ENCODE measurements at regions not wholly inside any gene's neighbourhood (a gene's known extent, or its start where the extent isn't known, plus 50 kb on each side); places are given as distances from the start of the nearest gene placed in this dataset.
A peak's percentile ranks its signal among the peaks of the same experiment; 100 is the strongest.

DNA sequence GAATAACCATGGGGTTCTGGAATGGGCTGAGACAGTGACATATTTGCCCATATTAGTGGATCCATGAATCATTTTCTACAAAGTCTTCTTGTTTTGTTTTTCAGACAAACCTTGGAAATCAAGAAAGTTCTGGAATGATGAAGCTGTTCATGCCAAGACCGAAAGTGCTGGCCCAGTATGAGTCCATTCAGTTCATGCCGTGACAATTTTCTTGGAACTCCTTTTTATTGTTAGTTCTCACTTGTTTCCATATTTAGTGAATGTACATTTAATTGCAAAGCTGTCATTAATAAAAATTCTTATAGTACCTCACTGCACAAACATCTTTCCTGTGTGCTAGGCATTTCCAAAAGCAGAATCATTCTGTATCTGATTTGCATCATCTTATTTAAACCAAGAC is 100.6 kb upstream of the KCNJ15 start:
- peak; percentile 31 for DNase-seq (ENCODE audit: low spot score)

- peak; percentile 78 for DNase-seq (ENCODE audit: low spot score)
These were observed 97.4 kb upstream of the KCNJ15 start for GRCh38 chr21:38159355-38159754.

DNA sequence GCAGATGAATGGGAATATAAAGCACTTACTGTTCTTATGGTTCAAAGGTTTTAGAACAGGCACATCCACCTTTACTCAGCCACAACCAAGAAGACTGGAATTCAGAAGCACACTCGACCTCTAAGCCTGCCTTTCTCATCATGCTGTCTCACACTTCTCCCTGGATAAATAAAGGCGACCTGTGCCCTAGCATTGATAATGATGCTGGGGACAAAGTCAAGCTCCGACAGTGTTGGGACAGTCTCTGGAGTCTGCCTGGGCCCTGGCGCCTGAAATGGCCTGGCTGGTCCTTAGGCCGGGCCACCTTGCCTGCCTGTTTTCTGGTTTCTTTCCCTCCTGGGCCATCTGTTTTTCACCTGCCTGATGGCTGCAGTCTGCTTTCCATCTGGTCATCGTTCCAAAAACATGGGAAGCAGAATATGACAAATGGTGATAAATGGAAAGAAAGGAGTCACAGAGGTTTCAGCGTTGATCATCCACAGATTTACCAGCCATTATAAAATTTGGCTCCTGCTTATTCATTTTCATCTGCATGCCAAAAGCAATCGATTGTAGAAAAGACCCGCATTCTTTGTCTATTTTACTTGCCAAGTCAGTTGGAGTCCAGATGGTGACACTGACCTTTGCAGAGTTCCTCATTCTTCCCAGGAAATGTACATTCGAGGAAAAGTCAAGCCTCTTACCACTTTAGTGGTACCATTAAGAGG is 91.2 kb upstream of the KCNJ15 start:
- peak; percentile 21 for DNase-seq (ENCODE audit: low spot score)

GRCh38 chr21:38166173-38166535 is 90.6 kb upstream of the KCNJ15 start:
- no peak for DNase-seq (ENCODE audit: low spot score)

DNA sequence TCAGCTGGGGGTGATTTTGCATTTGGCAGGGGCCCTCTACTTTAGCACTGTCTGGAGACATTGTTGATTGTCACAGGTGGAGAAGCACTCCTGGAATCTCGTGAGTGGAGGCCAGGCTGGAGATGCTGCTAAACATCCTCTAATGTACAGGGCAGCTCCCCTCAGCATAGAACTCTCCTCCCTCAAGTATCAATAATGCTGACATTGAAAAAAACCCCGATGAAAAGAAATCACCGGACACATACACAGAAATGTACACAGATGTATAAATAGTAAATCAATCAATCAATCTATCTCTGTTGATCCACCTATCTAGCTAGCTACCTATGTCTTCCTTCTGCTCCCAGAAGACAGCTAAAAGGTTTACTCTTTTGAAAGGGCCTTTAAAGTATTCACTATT is 89.4 kb upstream of the KCNJ15 start:
- no peak for DNase-seq (ENCODE audit: low spot score)

DNA sequence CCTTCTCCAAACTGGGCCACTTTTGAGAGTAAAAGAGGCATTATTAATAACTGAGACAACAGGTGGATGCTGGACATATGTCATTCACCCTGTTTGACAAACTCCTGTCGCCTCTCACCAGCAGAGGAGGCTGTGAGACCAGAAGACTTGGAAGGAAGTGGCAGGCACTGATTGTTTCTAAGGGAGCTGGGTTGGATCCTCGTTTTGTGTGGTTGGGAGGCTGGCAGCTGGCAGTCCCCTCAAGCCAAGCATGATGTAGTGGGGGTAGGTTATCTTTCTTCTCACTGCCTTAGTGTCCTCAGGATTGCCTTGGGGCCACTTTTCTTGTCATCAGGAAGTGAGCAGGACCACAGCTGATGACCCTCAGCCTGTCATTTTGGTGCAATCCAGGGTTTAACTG is 86.5 kb upstream of the KCNJ15 start:
- peak; percentile 46 for DNase-seq (ENCODE audit: low spot score)

GRCh38 chr21:38170704-38171682 is 85.8 kb upstream of the KCNJ15 start:
- no peak for DNase-seq (ENCODE audit: low spot score)

- DNase-seq (ENCODE audit: low spot score): peak; percentile 55
These were observed 85.0 kb upstream of the KCNJ15 start for GRCh38 chr21:38171723-38172344.

GRCh38 chr21:38173276-38174035 is 83.3 kb upstream of the KCNJ15 start:
- DNase-seq (ENCODE audit: low spot score): no peak

GRCh38 chr21:38175306-38175705 is 81.5 kb upstream of the KCNJ15 start:
- no peak for DNase-seq (ENCODE audit: low spot score)

DNA sequence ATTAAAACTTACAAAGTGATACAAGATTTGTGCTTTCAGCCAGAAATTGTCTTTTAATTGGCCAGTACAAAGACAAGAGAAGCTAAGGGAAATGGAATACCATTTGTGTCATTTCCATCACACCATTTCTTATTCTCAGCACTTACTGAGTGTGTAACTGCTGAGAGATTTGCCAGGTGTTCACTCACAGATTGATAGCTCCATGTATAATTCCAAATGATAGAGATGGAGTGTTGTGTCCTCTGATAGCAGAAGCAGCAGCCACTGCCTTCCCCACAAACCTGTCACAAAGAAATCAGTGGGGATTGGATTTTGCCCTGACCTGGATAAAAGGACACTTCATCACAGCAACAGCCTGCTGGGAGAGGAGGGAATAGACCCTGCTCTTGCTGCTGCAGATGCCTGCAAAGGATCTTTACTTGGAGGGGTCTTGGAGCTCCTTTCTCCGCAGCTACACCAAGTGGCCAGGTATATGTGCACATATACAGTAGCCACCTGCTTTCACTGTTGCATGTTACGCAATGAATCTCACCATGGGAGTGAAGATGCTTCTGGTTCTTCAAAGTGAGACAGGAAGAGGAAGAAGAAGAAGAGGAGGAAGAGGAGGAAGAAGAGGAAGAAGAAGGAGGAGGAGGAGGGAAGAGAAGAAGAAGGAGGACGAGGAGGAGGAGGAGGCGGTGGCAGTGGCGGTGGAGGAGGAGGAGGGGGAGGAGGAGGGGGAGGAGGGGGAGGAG is 78.7 kb upstream of the KCNJ15 start:
- DNase-seq (ENCODE audit: low spot score): no peak

DNA sequence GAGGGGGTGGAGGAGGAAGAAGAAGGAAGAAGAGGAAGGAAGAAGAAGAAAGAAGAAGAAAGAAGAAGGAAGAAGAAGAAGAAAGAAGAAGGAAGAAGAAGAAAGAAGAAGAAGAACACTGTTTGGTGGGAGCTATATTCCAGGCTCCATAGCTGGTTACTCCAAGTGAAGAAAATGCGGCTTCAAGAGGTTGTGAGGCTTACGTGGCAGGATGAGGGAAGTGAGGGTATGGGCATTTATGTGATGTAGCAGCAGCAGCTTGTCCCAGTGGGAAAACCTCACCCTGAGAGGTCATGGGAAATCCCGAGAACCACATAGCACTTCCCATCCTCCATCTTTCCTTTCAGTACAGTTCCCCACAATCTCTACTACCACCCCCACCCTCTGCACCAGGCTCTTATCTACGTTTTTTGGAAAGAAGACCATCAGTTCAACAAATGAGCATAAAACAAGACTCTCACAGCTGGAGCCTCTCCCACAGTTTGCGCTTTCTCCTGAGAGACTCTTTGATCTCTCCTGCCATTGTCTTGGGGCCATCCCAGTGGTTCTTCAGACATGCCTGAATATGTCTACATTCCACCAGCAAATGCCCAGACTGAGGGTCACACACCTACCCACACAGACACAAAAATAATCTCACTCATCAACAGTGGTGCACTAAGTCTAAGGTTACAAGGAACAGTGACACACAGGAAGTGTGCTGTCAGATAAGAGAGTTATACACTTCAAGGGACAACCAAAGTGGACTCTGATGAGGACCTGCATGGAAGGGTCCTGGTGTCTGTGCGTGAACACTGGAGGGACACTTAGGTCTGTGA is 77.9 kb upstream of the KCNJ15 start:
- DNase-seq (ENCODE audit: low spot score): no peak

DNA sequence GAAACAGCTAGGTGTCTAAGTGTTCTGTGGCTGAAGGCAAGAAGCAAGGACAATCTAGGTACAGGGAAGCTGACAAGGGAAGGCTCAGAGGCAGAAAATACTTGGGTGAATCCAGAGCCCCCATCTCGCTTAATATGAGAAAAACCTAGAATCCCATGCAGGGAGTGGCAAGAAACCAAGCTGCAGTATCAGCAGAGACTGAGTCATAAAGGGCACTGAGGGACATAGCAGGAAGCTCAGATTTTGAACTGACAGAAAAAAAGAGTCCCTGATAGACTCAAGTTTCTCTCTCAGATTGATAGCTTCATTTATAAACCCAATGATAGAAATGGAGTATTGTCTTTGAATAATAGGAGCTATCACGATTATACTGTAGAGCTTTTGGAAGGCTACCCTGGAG is 77.3 kb upstream of the KCNJ15 start:
- no peak for DNase-seq (ENCODE audit: low spot score)

DNA sequence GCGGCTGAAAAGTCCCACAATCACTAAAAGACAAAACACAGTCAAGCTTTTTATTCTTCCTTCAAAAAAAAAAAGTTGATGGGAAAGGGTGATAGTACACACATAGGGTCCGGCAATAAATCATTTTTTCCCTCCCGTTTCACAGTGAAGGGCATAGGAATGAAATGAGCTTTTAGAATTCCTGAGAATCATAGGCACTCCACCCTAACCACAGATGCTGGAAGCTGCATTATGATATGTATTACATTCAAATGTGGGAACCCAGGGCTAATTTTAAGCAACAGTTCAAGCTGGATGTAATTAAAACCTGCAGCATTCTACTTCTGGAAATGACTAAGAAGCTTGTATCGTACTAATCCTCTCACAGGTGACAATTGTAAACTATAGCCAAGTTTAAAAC is 75.7 kb upstream of the KCNJ15 start:
- peak; percentile 58 for DNase-seq (ENCODE audit: low spot score)

DNA sequence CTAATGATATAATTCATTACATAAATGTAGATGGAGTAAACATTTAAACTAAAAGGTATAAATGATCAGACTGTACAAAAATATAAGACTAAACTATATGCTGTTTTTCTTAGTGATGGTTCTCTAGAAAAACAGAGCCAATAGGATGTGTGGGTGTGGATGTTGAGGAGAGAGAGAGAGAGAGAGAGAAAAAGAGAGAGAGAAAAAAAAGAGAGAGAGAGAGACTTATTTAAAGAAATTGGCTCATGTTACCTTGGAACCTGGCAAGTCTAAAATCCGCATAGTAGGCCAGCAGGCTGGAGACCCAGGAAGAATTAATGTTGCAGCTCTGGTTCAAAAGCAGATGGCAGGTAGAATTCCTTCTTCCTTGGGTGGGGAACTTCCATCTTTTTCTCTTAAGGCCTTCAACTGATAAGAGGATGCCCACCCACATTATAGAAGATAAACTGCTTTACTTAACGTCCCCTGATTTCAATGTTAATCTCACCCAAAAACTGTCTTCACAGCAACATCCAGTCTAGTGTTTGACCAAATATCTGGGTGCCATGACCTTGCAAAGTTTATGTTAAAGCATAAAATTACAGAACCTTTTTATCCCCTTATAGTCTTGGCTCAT is 74.3 kb upstream of the KCNJ15 start:
- DNase-seq (ENCODE audit: low spot score): no peak

GRCh38 chr21:38183961-38184360 is 72.8 kb upstream of the KCNJ15 start:
- no peak for DNase-seq (ENCODE audit: low spot score)

- no peak for DNase-seq (ENCODE audit: low spot score)
These were observed 70.0 kb upstream of the KCNJ15 start for GRCh38 chr21:38186661-38187270.

GRCh38 chr21:38188037-38188436 is 68.8 kb upstream of the KCNJ15 start:
- no peak for DNase-seq (ENCODE audit: low spot score)

DNA sequence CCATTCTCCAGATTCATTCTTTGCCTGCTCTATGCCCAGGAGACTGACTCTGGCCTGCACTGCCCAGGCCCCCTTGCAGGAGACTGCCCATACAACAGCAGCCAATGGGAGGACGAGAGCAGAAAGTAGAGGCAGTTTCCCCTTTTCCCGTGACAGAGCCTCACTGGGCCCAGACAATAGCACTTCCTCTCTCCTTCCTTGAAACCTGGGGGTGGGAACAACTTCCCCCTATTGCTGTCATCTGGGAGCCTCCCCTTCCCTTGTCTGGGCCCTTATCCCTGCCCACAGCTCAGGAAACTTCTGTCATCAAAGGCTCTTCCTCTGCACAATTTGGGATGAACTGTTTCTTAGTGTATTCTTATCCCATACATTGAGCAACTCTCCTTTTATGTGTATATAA is 60.8 kb upstream of the KCNJ15 start:
- DNase-seq (ENCODE audit: low spot score): no peak

DNA sequence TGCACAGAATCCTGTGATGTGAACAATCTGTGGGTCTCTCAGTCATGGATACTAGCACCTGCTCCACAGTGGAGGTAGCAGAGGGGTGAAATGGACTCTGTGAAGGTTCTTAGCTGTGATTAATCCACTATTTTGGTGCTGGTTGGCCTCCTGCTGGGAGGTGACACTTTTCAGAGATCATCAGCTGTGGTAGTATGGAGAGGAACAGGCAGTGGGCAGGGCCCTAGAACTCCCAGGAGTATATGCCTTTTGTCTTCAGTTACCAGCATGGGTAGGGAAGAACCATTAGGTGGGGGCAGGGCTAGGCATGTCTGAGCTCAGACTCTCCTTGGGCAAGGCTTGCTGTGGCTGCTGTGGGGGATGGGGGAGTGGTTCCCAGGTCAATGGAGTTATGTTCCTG is 54.0 kb upstream of the KCNJ15 start:
- no peak for DNase-seq (ENCODE audit: low spot score)

Measured in AG08395 (cell line).